RWPE2 (cell line): ENCODE measurements at regions not wholly inside any gene's neighbourhood (a gene's known extent, or its start where the extent isn't known, plus 50 kb on each side); places are given as distances from the start of the nearest gene placed in this dataset.

ENCODE experiments used
- ATAC-seq: fragments of 200-7000 bp; cut with Tn5 transposase; 3 replicates; pipeline ENCODE4 v1.9.1; 2021; ENCODE audit warnings: low read depth
- DNase-seq: peaks from one replicate; pipeline ENCODE4 v3.0.0-alpha.2; 2020; ENCODE audit warnings: low spot score
- H3K27ac ChIP-seq: fragments of 450-650 bp; 2 replicates; pipeline ENCODE4 v1.5.1; 2017; ENCODE audit warnings: mild to moderate bottlenecking; ENCODE audit not compliant: poor library complexity, severe bottlenecking
- H3K27me3 ChIP-seq: fragments of 250-450 bp; sonication (Bioruptor Pico); 2 replicates; pipeline ENCODE4 v1.5.1; 2021; ENCODE audit warnings: mild to moderate bottlenecking, moderate library complexity; ENCODE audit not compliant: insufficient read depth, poor library complexity, severe bottlenecking
- H3K36me3 ChIP-seq: fragments of 250-450 bp; sonication (Bioruptor Pico); 2 replicates; pipeline ENCODE4 v1.5.1; 2020; ENCODE audit warnings: low read depth, mild to moderate bottlenecking, moderate library complexity
- H3K4me1 ChIP-seq: fragments of 250-450 bp; sonication (Bioruptor Pico); 2 replicates; pipeline ENCODE4 v1.5.1; 2021; ENCODE audit warnings: mild to moderate bottlenecking, moderate library complexity; ENCODE audit not compliant: insufficient read depth, poor library complexity, severe bottlenecking
- H3K4me3 ChIP-seq: fragments of 250-450 bp; sonication (Bioruptor Pico); 2 replicates; pipeline ENCODE4 v1.5.1; 2021; ENCODE audit warnings: mild to moderate bottlenecking, moderate library complexity; ENCODE audit not compliant: severe bottlenecking
- H3K9me3 ChIP-seq: fragments of 250-450 bp; sonication (Bioruptor Pico); 2 replicates; pipeline ENCODE4 v1.5.1; 2021; ENCODE audit warnings: mild to moderate bottlenecking, moderate library complexity; ENCODE audit not compliant: severe bottlenecking
- CTCF ChIP-seq: fragments of 450-650 bp; IDR thresholded peaks from one replicate; pipeline ENCODE4 v1.5.1; 2017; ENCODE audit warnings: mild to moderate bottlenecking, moderate library complexity; ENCODE audit not compliant: poor library complexity, severe bottlenecking

GRCh38 chr1:36729716-36730510 lies 247.2 kb upstream of the CSF3R start:
- Histone ChIP-seq H3K4me1 (no peaks in the 10 kb centered on the region), H3K36me3 (no peaks in the 10 kb centered on the region), H3K27me3 (peaks cover 5% of the 10 kb centered on the region), H3K27ac (no peak overlapping the region), H3K4me3 (no peak overlapping the region), H3K9me3 (no peaks in the 10 kb centered on the region)
- TF ChIP-seq CTCF: no peak
- ATAC-seq (no peak), DNase-seq (no peak)

- H3K27me3 ChIP-seq: peaks cover 5% of the 10 kb centered on the region
- H3K4me1 ChIP-seq: no peaks in the 10 kb centered on the region
- ATAC-seq: no peak
- no peak for DNase-seq
- no peaks in the 10 kb centered on the region for H3K9me3 ChIP-seq
- no peak overlapping the region for H3K27ac ChIP-seq
- H3K36me3 ChIP-seq: no peaks in the 10 kb centered on the region
- no peak for TF ChIP-seq CTCF
- H3K4me3 ChIP-seq: no peak overlapping the region
These were observed 246.6 kb upstream of the CSF3R start for GRCh38 chr1:36729289-36729688.

GRCh38 chr1:36728846-36729245 lies 246.1 kb upstream of the CSF3R start:
- ATAC-seq: no peak
- no peak for TF ChIP-seq CTCF

GRCh38 chr1:36728051-36728450 lies 245.3 kb upstream of the CSF3R start:
- no peak for DNase-seq
- no peak for TF ChIP-seq CTCF
- H3K4me1 ChIP-seq: no peaks in the 10 kb centered on the region
- H3K9me3 ChIP-seq: no peaks in the 10 kb centered on the region
- H3K4me3 ChIP-seq: no peak overlapping the region
- peaks cover 5% of the 10 kb centered on the region for H3K27me3 ChIP-seq
- H3K36me3 ChIP-seq: no peaks in the 10 kb centered on the region
- ATAC-seq: no peak
- H3K27ac ChIP-seq: no peak overlapping the region

More at GRCh38 chr1:36728846-36729245, 246.1 kb upstream of the CSF3R start:
- H3K9me3 ChIP-seq: no peaks in the 10 kb centered on the region
- no peaks in the 10 kb centered on the region for H3K4me1 ChIP-seq
- H3K27ac ChIP-seq: no peak overlapping the region
- H3K36me3 ChIP-seq: no peaks in the 10 kb centered on the region
- DNase-seq: no peak
- no peak overlapping the region for H3K4me3 ChIP-seq
- H3K27me3 ChIP-seq: peaks cover 5% of the 10 kb centered on the region

- Histone ChIP-seq H3K27ac (no peak overlapping the region), H3K9me3 (no peaks in the 10 kb centered on the region), H3K27me3 (peaks cover 5% of the 10 kb centered on the region), H3K4me3 (no peak overlapping the region), H3K36me3 (no peaks in the 10 kb centered on the region), H3K4me1 (no peaks in the 10 kb centered on the region)
- DNase-seq (no peak), ATAC-seq (no peak)
- TF ChIP-seq CTCF: no peak
These were observed 242.4 kb upstream of the CSF3R start for GRCh38 chr1:36725151-36725550.
